ENCODE measurements at regions not wholly inside any gene's neighbourhood (a gene's known extent, or its start where the extent isn't known, plus 50 kb on each side); places are given as distances from the start of the nearest gene placed in this dataset.

- Histone ChIP-seq H3K23ac (ENCODE audit: low read length in 2 of 2) (no peak overlapping the region), H3K4me3 (ENCODE audit: insufficient read depth in 1 of 2, low read depth in 1 of 2, low read length in 2 of 2) (no peak overlapping the region), H3K79me1 (replicated peaks; ENCODE audit: low read length, poor library complexity, severe bottlenecking) (no peaks in the 10 kb centered on the region), H3K4me2 (ENCODE audit: low read length, poor library complexity, severe bottlenecking) (no peak overlapping the region), H2AK5ac (ENCODE audit: low read length, severe bottlenecking) (no peak overlapping the region), H3K27me3 (ENCODE audit: control insufficient read depth in 1 of 2, insufficient read depth in 1 of 2, low read length in 2 of 2) (no peaks in the 10 kb centered on the region), H2BK120ac (ENCODE audit: low read depth, low read length) (no peak overlapping the region), H3K4ac (ENCODE audit: low read depth in 1 of 2, low read length in 2 of 2) (no peak overlapping the region), H4K8ac (ENCODE audit: low read length) (no peak overlapping the region), H2BK15ac (ENCODE audit: low read depth, poor library complexity, severe bottlenecking) (no peak overlapping the region), H4K91ac (ENCODE audit: low read length) (no peak overlapping the region), H3K14ac (ENCODE audit: low read length in 2 of 2) (no peak overlapping the region), H3K9me3 (ENCODE audit: control insufficient read depth, low read length) (no peaks in the 10 kb centered on the region), H3K18ac (ENCODE audit: low read depth in 1 of 2, low read length in 2 of 2) (no peak overlapping the region), H2BK5ac (ENCODE audit: low read depth, low read length, poor library complexity, severe bottlenecking) (no peak overlapping the region), H2BK12ac (ENCODE audit: low read length in 2 of 2) (no peak overlapping the region), H3K4me1 (ENCODE audit: control insufficient read depth, insufficient read depth, low read depth, low read length) (no peaks in the 10 kb centered on the region), H3K9ac (ENCODE audit: low read length) (no peak overlapping the region), H3K36me3 (ENCODE audit: control insufficient read depth in 1 of 2, insufficient read depth in 2 of 2, low read depth in 1 of 2, low read length in 2 of 2) (no peaks in the 10 kb centered on the region), H3K27ac (ENCODE audit: low read length, poor library complexity, severe bottlenecking) (no peak overlapping the region), H2AFZ (ENCODE audit: low read depth, low read length) (no peak overlapping the region)
- 82% methylated on average over 8 of the region's 8 CpGs for WGBS
- DNase-seq, result no peak
Measured at GRCh38 chr12:102745971-102746600, 171.0 kb downstream of the PAH start.

GRCh38 chr12:102741196-102741595 lies 175.8 kb downstream of the PAH start:
- H3K23ac ChIP-seq (ENCODE audit: low read length in 2 of 2), result no peak overlapping the region
- no peak overlapping the region for H2AK5ac ChIP-seq (ENCODE audit: low read length, severe bottlenecking)
- no peak overlapping the region for H2AFZ ChIP-seq (ENCODE audit: low read depth, low read length)
- H3K36me3 ChIP-seq (ENCODE audit: control insufficient read depth in 1 of 2, insufficient read depth in 2 of 2, low read depth in 1 of 2, low read length in 2 of 2), result no peaks in the 10 kb centered on the region
- H3K79me1 ChIP-seq (replicated peaks; ENCODE audit: low read length, poor library complexity, severe bottlenecking), result no peaks in the 10 kb centered on the region
- no peak for DNase-seq
- H3K14ac ChIP-seq (ENCODE audit: low read length in 2 of 2), result no peak overlapping the region
- no peak overlapping the region for H2BK5ac ChIP-seq (ENCODE audit: low read depth, low read length, poor library complexity, severe bottlenecking)
- WGBS, result no CpG with 5 or more reads among the region's 3 CpGs
- no peak overlapping the region for H4K91ac ChIP-seq (ENCODE audit: low read length)
- no peak overlapping the region for H3K9ac ChIP-seq (ENCODE audit: low read length)
- no peak overlapping the region for H3K4me3 ChIP-seq (ENCODE audit: insufficient read depth in 1 of 2, low read depth in 1 of 2, low read length in 2 of 2)
- no peak overlapping the region for H3K4me2 ChIP-seq (ENCODE audit: low read length, poor library complexity, severe bottlenecking)
- H4K8ac ChIP-seq (ENCODE audit: low read length), result no peak overlapping the region
- H3K4me1 ChIP-seq (ENCODE audit: control insufficient read depth, insufficient read depth, low read depth, low read length), result no peaks in the 10 kb centered on the region
- peaks cover 3% of the 10 kb centered on the region for H3K9me3 ChIP-seq (ENCODE audit: control insufficient read depth, low read length)
- no peak overlapping the region for H3K18ac ChIP-seq (ENCODE audit: low read depth in 1 of 2, low read length in 2 of 2)
- no peak overlapping the region for H2BK12ac ChIP-seq (ENCODE audit: low read length in 2 of 2)
- no peak overlapping the region for H3K27ac ChIP-seq (ENCODE audit: low read length, poor library complexity, severe bottlenecking)
- H2BK120ac ChIP-seq (ENCODE audit: low read depth, low read length), result no peak overlapping the region
- no peak overlapping the region for H3K4ac ChIP-seq (ENCODE audit: low read depth in 1 of 2, low read length in 2 of 2)
- H2BK15ac ChIP-seq (ENCODE audit: low read depth, poor library complexity, severe bottlenecking), result no peak overlapping the region
- no peaks in the 10 kb centered on the region for H3K27me3 ChIP-seq (ENCODE audit: control insufficient read depth in 1 of 2, insufficient read depth in 1 of 2, low read length in 2 of 2)

GRCh38 chr12:102740141-102740955 lies 176.7 kb downstream of the PAH start:
- Histone ChIP-seq H3K79me1 (replicated peaks; ENCODE audit: low read length, poor library complexity, severe bottlenecking) (no peaks in the 10 kb centered on the region), H3K18ac (ENCODE audit: low read depth in 1 of 2, low read length in 2 of 2) (no peak overlapping the region), H3K4me2 (ENCODE audit: low read length, poor library complexity, severe bottlenecking) (no peak overlapping the region), H4K8ac (ENCODE audit: low read length) (no peak overlapping the region), H3K9ac (ENCODE audit: low read length) (peak overlapping the region; percentile 12), H3K27ac (ENCODE audit: low read length, poor library complexity, severe bottlenecking) (no peak overlapping the region), H3K9me3 (ENCODE audit: control insufficient read depth, low read length) (peaks cover 3% of the 10 kb centered on the region), H3K36me3 (ENCODE audit: control insufficient read depth in 1 of 2, insufficient read depth in 2 of 2, low read depth in 1 of 2, low read length in 2 of 2) (no peaks in the 10 kb centered on the region), H3K4me1 (ENCODE audit: control insufficient read depth, insufficient read depth, low read depth, low read length) (no peaks in the 10 kb centered on the region), H3K4me3 (ENCODE audit: insufficient read depth in 1 of 2, low read depth in 1 of 2, low read length in 2 of 2) (no peak overlapping the region), H3K14ac (ENCODE audit: low read length in 2 of 2) (no peak overlapping the region), H2AK5ac (ENCODE audit: low read length, severe bottlenecking) (no peak overlapping the region), H2BK12ac (ENCODE audit: low read length in 2 of 2) (no peak overlapping the region), H3K4ac (ENCODE audit: low read depth in 1 of 2, low read length in 2 of 2) (no peak overlapping the region), H2BK15ac (ENCODE audit: low read depth, poor library complexity, severe bottlenecking) (no peak overlapping the region), H3K27me3 (ENCODE audit: control insufficient read depth in 1 of 2, insufficient read depth in 1 of 2, low read length in 2 of 2) (no peaks in the 10 kb centered on the region), H4K91ac (ENCODE audit: low read length) (no peak overlapping the region), H2BK120ac (ENCODE audit: low read depth, low read length) (no peak overlapping the region), H3K23ac (ENCODE audit: low read length in 2 of 2) (no peak overlapping the region), H2BK5ac (ENCODE audit: low read depth, low read length, poor library complexity, severe bottlenecking) (no peak overlapping the region), H2AFZ (ENCODE audit: low read depth, low read length) (no peak overlapping the region)
- 53% methylated on average over 3 of the region's 3 CpGs for WGBS
- DNase-seq, result peak; percentile 47

GRCh38 chr12:102736328-102736727 lies 180.7 kb downstream of the PAH start:
- no peak overlapping the region for H3K4ac ChIP-seq (ENCODE audit: low read depth in 1 of 2, low read length in 2 of 2)
- peaks cover 3% of the 10 kb centered on the region for H3K9me3 ChIP-seq (ENCODE audit: control insufficient read depth, low read length)
- no CpG with 5 or more reads among the region's 1 CpG for whole genome bisulfite sequencing
- no peak overlapping the region for H3K23ac ChIP-seq (ENCODE audit: low read length in 2 of 2)
- no peak overlapping the region for H3K4me3 ChIP-seq (ENCODE audit: insufficient read depth in 1 of 2, low read depth in 1 of 2, low read length in 2 of 2)
- H3K18ac ChIP-seq (ENCODE audit: low read depth in 1 of 2, low read length in 2 of 2), result no peak overlapping the region
- no peaks in the 10 kb centered on the region for H3K4me1 ChIP-seq (ENCODE audit: control insufficient read depth, insufficient read depth, low read depth, low read length)
- H2BK15ac ChIP-seq (ENCODE audit: low read depth, poor library complexity, severe bottlenecking), result no peak overlapping the region
- H2AK5ac ChIP-seq (ENCODE audit: low read length, severe bottlenecking), result no peak overlapping the region
- no peaks in the 10 kb centered on the region for H3K79me1 ChIP-seq (replicated peaks; ENCODE audit: low read length, poor library complexity, severe bottlenecking)
- H2BK12ac ChIP-seq (ENCODE audit: low read length in 2 of 2), result no peak overlapping the region
- no peak overlapping the region for H2AFZ ChIP-seq (ENCODE audit: low read depth, low read length)
- no peaks in the 10 kb centered on the region for H3K36me3 ChIP-seq (ENCODE audit: control insufficient read depth in 1 of 2, insufficient read depth in 2 of 2, low read depth in 1 of 2, low read length in 2 of 2)
- H4K91ac ChIP-seq (ENCODE audit: low read length), result no peak overlapping the region
- no peak overlapping the region for H3K14ac ChIP-seq (ENCODE audit: low read length in 2 of 2)
- H3K27ac ChIP-seq (ENCODE audit: low read length, poor library complexity, severe bottlenecking), result no peak overlapping the region
- H3K27me3 ChIP-seq (ENCODE audit: control insufficient read depth in 1 of 2, insufficient read depth in 1 of 2, low read length in 2 of 2), result no peaks in the 10 kb centered on the region
- no peak for DNase-seq
- no peak overlapping the region for H3K9ac ChIP-seq (ENCODE audit: low read length)
- H2BK5ac ChIP-seq (ENCODE audit: low read depth, low read length, poor library complexity, severe bottlenecking), result no peak overlapping the region
- H3K4me2 ChIP-seq (ENCODE audit: low read length, poor library complexity, severe bottlenecking), result no peak overlapping the region
- no peak overlapping the region for H4K8ac ChIP-seq (ENCODE audit: low read length)
- H2BK120ac ChIP-seq (ENCODE audit: low read depth, low read length), result no peak overlapping the region

All from mesenchymal stem cell (in vitro differentiated cells and primary cell).